Adrenal gland (tissue), 9 donors: ENCODE measurements at regions not wholly inside any gene's neighbourhood (a gene's known extent, or its start where the extent isn't known, plus 50 kb on each side); places are given as distances from the start of the nearest gene placed in this dataset.

Experiments
- DNase-seq, 7 donors: peaks; one replicate each; pipeline ENCODE4 v3.0.0-alpha.2; 2019 to 2020
- H3K27ac ChIP-seq, 5 donors: fragments of 200-600 bp; sonication (generic) in 4 of 5; 1 replicate in 3 of 5; 2 replicates in 2 of 5; pipeline versions ENCODE4 v1.5.1 to v1.8.0; 2016 to 2020; ENCODE audit warnings: mild to moderate bottlenecking in 1 of 5
- H3K27me3 ChIP-seq: fragments of 200-600 bp; 2 replicates; pipeline ENCODE4 v1.8.0; 2021
- H3K36me3 ChIP-seq, 2 donors: fragments of 200-600 bp; replicated peaks in 1 of 2; 1 replicate in 1 of 2; 2 replicates in 1 of 2; pipeline versions ENCODE4 v1.5.1 to v1.8.0; 2018 to 2022
- H3K4me1 ChIP-seq, 2 donors: fragments of 200-600 bp; replicated peaks in 1 of 2; 1 replicate in 1 of 2; 2 replicates in 1 of 2; pipeline versions ENCODE4 v1.5.1 to v1.8.0; 2018 to 2021
- H3K4me3 ChIP-seq, 4 donors: fragments of 200-600 bp; sonication (generic) in 3 of 4; one replicate each; pipeline ENCODE4 v1.5.1; 2016 to 2018
- H3K9me3 ChIP-seq, 3 donors: fragments of 200-600 bp; sonication (generic) in 1 of 3; replicated peaks in 1 of 3; 1 replicate in 2 of 3; 2 replicates in 1 of 3; pipeline versions ENCODE4 v1.5.1 to v1.8.0; 2016 to 2021
- CTCF ChIP-seq, 6 experiments: fragments of 450-650 bp in 4 of 6; fragments of 200-600 bp in 2 of 6; sonication (generic) in 1 of 6; IDR thresholded peaks; 1 replicate in 5 of 6; 2 replicates in 1 of 6; pipeline versions ENCODE4 v1.5.1 to v1.8.0; 2016 to 2021; ENCODE audit warnings: antibody characterized with exemption in 6 of 6, mild to moderate bottlenecking in 2 of 6, moderate library complexity in 1 of 6
- POLR2A ChIP-seq, 2 donors: fragments of 450-650 bp; IDR thresholded peaks; one replicate each; pipeline ENCODE4 v1.6.1; 2017; ENCODE audit warnings: antibody characterized with exemption in 2 of 2, mild to moderate bottlenecking in 2 of 2, moderate library complexity in 1 of 2
- whole genome bisulfite sequencing, 4 donors: extraction: QIAGEN DNeasy Blood & Tissue Kit in 2 of 4; methylation state at CpG; one replicate each; pipeline versions ENCODE4 v1.1.5 to v1.1.7; 2013 to 2017; 5-methylcytosine and 5-hydroxymethylcytosine counted together
- intact Hi-C, 2 donors: fragments of 100-400 bp; cut with DNase I; formaldehyde crosslinking; loops; one replicate each; pipeline versions ENCODE4 v1.14.1 to v1.15.0; 2022 to 2023
- donor health status: healthy with polysubstance abuse.
- donor health status: Bipolar disorder and iron deficiency.
- donor health status: DM: yes; HTN: yes; CAD: no.
- donor health status: DM: no; HTN: no; CAD: no.
- donor health status: DM: no; HTN: no; CAD: no.

GRCh38 chr9:99569840-99570239, 251.8 kb upstream of the NR4A3 start:
- no peaks in the 10 kb centered on the region for H3K27me3 ChIP-seq
- H3K4me3 ChIP-seq: no peak overlapping the region
- no peak overlapping the region for H3K27ac ChIP-seq
- no peaks in the 10 kb centered on the region for H3K36me3 ChIP-seq
- DNase-seq: no peak
- H3K9me3 ChIP-seq: no peaks in the 10 kb centered on the region
- TF ChIP-seq POLR2A (IDR thresholded peaks at IDR 0.05): no peak
- no peak for TF ChIP-seq CTCF (IDR thresholded peaks at IDR 0.05)
- WGBS, 4 donors: 89 to 94% (median 92%) methylated on average over 2 of the region's 2 CpGs
- no peaks in the 10 kb centered on the region for H3K4me1 ChIP-seq
- intact Hi-C loops: no loop called here

- TF ChIP-seq CTCF (IDR thresholded peaks at IDR 0.05) (no peak), POLR2A (IDR thresholded peaks at IDR 0.05) (no peak)
- WGBS, 4 donors: 84 to 88% (median 85%) methylated on average over 4 of the region's 4 CpGs
- intact Hi-C loops: no loop called here
Measured at GRCh38 chr9:99572567-99572966, 249.1 kb upstream of the NR4A3 start.

GRCh38 chr9:99573085-99573484, 248.6 kb upstream of the NR4A3 start:
- Histone ChIP-seq H3K4me3 (no peak overlapping the region), H3K36me3 (no peaks in the 10 kb centered on the region), H3K4me1 (no peaks in the 10 kb centered on the region), H3K9me3 (no peaks in the 10 kb centered on the region), H3K27me3 (no peaks in the 10 kb centered on the region), H3K27ac (no peak overlapping the region)
- WGBS, 4 donors: 86 to 89% (median 88%) methylated on average over 5 of the region's 5 CpGs
- DNase-seq: no peak
- intact Hi-C loops: no loop called here
- TF ChIP-seq POLR2A (IDR thresholded peaks at IDR 0.05): no peak
- no peak for TF ChIP-seq CTCF (IDR thresholded peaks at IDR 0.05)

More at GRCh38 chr9:99572567-99572966, 249.1 kb upstream of the NR4A3 start:
- no peaks in the 10 kb centered on the region for H3K36me3 ChIP-seq
- no peak for DNase-seq
- no peaks in the 10 kb centered on the region for H3K27me3 ChIP-seq
- no peak overlapping the region for H3K4me3 ChIP-seq
- H3K27ac ChIP-seq: no peak overlapping the region
- H3K4me1 ChIP-seq: no peaks in the 10 kb centered on the region
- no peaks in the 10 kb centered on the region for H3K9me3 ChIP-seq

GRCh38 chr9:99573886-99574285, 247.8 kb upstream of the NR4A3 start:
- TF ChIP-seq CTCF (IDR thresholded peaks at IDR 0.05) (no peak), POLR2A (IDR thresholded peaks at IDR 0.05) (no peak)
- Histone ChIP-seq H3K4me3 (no peak overlapping the region), H3K27ac (no peak overlapping the region), H3K4me1 (no peaks in the 10 kb centered on the region), H3K36me3 (no peaks in the 10 kb centered on the region), H3K27me3 (no peaks in the 10 kb centered on the region), H3K9me3 (no peaks in the 10 kb centered on the region)
- intact Hi-C loops: no loop called here
- 89 to 100% (median 96%) methylated on average over 1 to 2 of the region's 2 CpGs for WGBS, 4 donors
- no peak for DNase-seq
